ENCODE measurements at regions not wholly inside any gene's neighbourhood (a gene's known extent, or its start where the extent isn't known, plus 50 kb on each side); places are given as distances from the start of the nearest gene placed in this dataset.

- Histone ChIP-seq H3K27me3 (replicated peaks; ENCODE audit: control insufficient read depth, insufficient read depth, low read length) (no peaks in the 10 kb centered on the region), H3K4me1 (no peaks in the 10 kb centered on the region), H3K9me3 (no peaks in the 10 kb centered on the region), H3K36me3 (ENCODE audit: control insufficient read depth, insufficient read depth, low read length) (no peaks in the 10 kb centered on the region), H3K4me3 (ENCODE audit: low read depth, low read length) (no peak overlapping the region)
- peaks cover 7% of the 10 kb centered on the region for H3K27me3 Mint-ChIP-seq (ENCODE audit: insufficient read depth, unreplicated experiment)
- DNase-seq: no peak
- POLR2A ChIA-PET: no interaction called here
- no peaks in the 10 kb centered on the region for H3K9me3 Mint-ChIP-seq (ENCODE audit: unreplicated experiment)
- H3K27ac Mint-ChIP-seq (ENCODE audit: unreplicated experiment): no peak overlapping the region
- H3K36me3 Mint-ChIP-seq (ENCODE audit: insufficient read depth, unreplicated experiment): no peaks in the 10 kb centered on the region
- intact Hi-C loops (cut with micrococcal nuclease; ENCODE audit: unreplicated experiment): no loop called here
- TF ChIP-seq, protein P1, sequence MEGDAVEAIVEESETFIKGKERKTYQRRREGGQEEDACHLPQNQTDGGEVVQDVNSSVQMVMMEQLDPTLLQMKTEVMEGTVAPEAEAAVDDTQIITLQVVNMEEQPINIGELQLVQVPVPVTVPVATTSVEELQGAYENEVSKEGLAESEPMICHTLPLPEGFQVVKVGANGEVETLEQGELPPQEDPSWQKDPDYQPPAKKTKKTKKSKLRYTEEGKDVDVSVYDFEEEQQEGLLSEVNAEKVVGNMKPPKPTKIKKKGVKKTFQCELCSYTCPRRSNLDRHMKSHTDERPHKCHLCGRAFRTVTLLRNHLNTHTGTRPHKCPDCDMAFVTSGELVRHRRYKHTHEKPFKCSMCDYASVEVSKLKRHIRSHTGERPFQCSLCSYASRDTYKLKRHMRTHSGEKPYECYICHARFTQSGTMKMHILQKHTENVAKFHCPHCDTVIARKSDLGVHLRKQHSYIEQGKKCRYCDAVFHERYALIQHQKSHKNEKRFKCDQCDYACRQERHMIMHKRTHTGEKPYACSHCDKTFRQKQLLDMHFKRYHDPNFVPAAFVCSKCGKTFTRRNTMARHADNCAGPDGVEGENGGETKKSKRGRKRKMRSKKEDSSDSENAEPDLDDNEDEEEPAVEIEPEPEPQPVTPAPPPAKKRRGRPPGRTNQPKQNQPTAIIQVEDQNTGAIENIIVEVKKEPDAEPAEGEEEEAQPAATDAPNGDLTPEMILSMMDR (IDR thresholded peaks at IDR 0.05; ENCODE audit: insufficient read depth in 1 of 2, low read depth in 1 of 2, low read length in 1 of 2, severe bottlenecking in 1 of 2, unreplicated experiment in 1 of 2): no peak
- H3K4me1 Mint-ChIP-seq (ENCODE audit: low read depth, unreplicated experiment): no peaks in the 10 kb centered on the region
- BruUV-seq (replicated peaks): no TSS peak
- H3K4me3 Mint-ChIP-seq (ENCODE audit: unreplicated experiment): no peak overlapping the region
- CTCF ChIA-PET: no interaction called here
Observed at GRCh38 chr18:56120782-56121181, 517.6 kb downstream of the TXNL1 start.

- intact Hi-C loops (cut with micrococcal nuclease; ENCODE audit: unreplicated experiment): no loop called here
- no TSS peak for BruUV-seq (replicated peaks)
- ChIA-PET CTCF (no interaction called here), POLR2A (no interaction called here)
- no peaks in the 10 kb centered on the region for H3K4me1 Mint-ChIP-seq (ENCODE audit: low read depth, unreplicated experiment)
- H3K36me3 Mint-ChIP-seq (ENCODE audit: insufficient read depth, unreplicated experiment): no peaks in the 10 kb centered on the region
- TF ChIP-seq, protein P1 (IDR thresholded peaks at IDR 0.05; ENCODE audit: insufficient read depth in 1 of 2, low read depth in 1 of 2, low read length in 1 of 2, severe bottlenecking in 1 of 2, unreplicated experiment in 1 of 2): no peak
- Histone ChIP-seq H3K27me3 (replicated peaks; ENCODE audit: control insufficient read depth, insufficient read depth, low read length) (no peaks in the 10 kb centered on the region), H3K4me3 (ENCODE audit: low read depth, low read length) (no peak overlapping the region), H3K4me1 (no peaks in the 10 kb centered on the region), H3K36me3 (ENCODE audit: control insufficient read depth, insufficient read depth, low read length) (no peaks in the 10 kb centered on the region), H3K9me3 (no peaks in the 10 kb centered on the region)
- peaks cover 11% of the 10 kb centered on the region for H3K27me3 Mint-ChIP-seq (ENCODE audit: insufficient read depth, unreplicated experiment)
- H3K4me3 Mint-ChIP-seq (ENCODE audit: unreplicated experiment): no peak overlapping the region
- H3K27ac Mint-ChIP-seq (ENCODE audit: unreplicated experiment): no peak overlapping the region
- no peak for DNase-seq
- no peaks in the 10 kb centered on the region for H3K9me3 Mint-ChIP-seq (ENCODE audit: unreplicated experiment)
Observed at GRCh38 chr18:56119681-56120080, 518.7 kb downstream of the TXNL1 start.

- H3K27me3 ChIP-seq (replicated peaks; ENCODE audit: control insufficient read depth, insufficient read depth, low read length): no peaks in the 10 kb centered on the region
- Mint-ChIP-seq H3K4me3 (ENCODE audit: unreplicated experiment) (no peak overlapping the region), H3K36me3 (ENCODE audit: insufficient read depth, unreplicated experiment) (no peaks in the 10 kb centered on the region), H3K27me3 (ENCODE audit: insufficient read depth, unreplicated experiment) (peaks cover 14% of the 10 kb centered on the region), H3K9me3 (ENCODE audit: unreplicated experiment) (no peaks in the 10 kb centered on the region), H3K4me1 (ENCODE audit: low read depth, unreplicated experiment) (no peaks in the 10 kb centered on the region), H3K27ac (ENCODE audit: unreplicated experiment) (no peak overlapping the region)
- no peaks in the 10 kb centered on the region for H3K9me3 ChIP-seq
- no peak overlapping the region for H3K4me3 ChIP-seq (ENCODE audit: low read depth, low read length)
- POLR2A ChIA-PET: no interaction called here
- DNase-seq: no peak
- intact Hi-C loops (cut with micrococcal nuclease; ENCODE audit: unreplicated experiment): no loop called here
- CTCF ChIA-PET: no interaction called here
- no peaks in the 10 kb centered on the region for H3K4me1 ChIP-seq
- H3K36me3 ChIP-seq (ENCODE audit: control insufficient read depth, insufficient read depth, low read length): no peaks in the 10 kb centered on the region
- TF ChIP-seq, protein P1 (IDR thresholded peaks at IDR 0.05; ENCODE audit: insufficient read depth in 1 of 2, low read depth in 1 of 2, low read length in 1 of 2, severe bottlenecking in 1 of 2, unreplicated experiment in 1 of 2): no peak
- no TSS peak for BruUV-seq (replicated peaks)
Observed at GRCh38 chr18:56118422-56118821, 520.0 kb downstream of the TXNL1 start.

Data from Caco-2 (cell line).